Uterus (tissue), 3 donors: ENCODE measurements at regions not wholly inside any gene's neighbourhood (a gene's known extent, or its start where the extent isn't known, plus 50 kb on each side); places are given as distances from the start of the nearest gene placed in this dataset.

Experiments
- DNase-seq, 2 donors: peaks; one replicate each; pipeline ENCODE4 v3.0.0-alpha.2; 2019 to 2020
- H3K27ac ChIP-seq, 2 donors: fragments of 200-600 bp; sonication (generic); 1 replicate in 1 of 2; 2 replicates in 1 of 2; pipeline ENCODE4 v1.5.1; 2016 to 2018
- H3K27me3 ChIP-seq, 2 donors: fragments of 200-600 bp; sonication (generic); one replicate each; pipeline ENCODE4 v1.5.1; 2018 to 2019; ENCODE audit warnings: control low read depth in 1 of 2
- H3K36me3 ChIP-seq, 2 donors: fragments of 200-600 bp; sonication (generic); one replicate each; pipeline ENCODE4 v1.5.1; 2019; ENCODE audit warnings: control low read depth in 1 of 2
- H3K4me1 ChIP-seq, 2 donors: fragments of 200-600 bp; sonication (generic); one replicate each; pipeline ENCODE4 v1.5.1; 2018 to 2019; ENCODE audit warnings: control low read depth in 1 of 2
- H3K4me3 ChIP-seq, 2 donors: fragments of 200-600 bp; sonication (generic); 1 replicate in 1 of 2; 2 replicates in 1 of 2; pipeline ENCODE4 v1.5.1; 2018 to 2019; ENCODE audit warnings: mild to moderate bottlenecking in 1 of 2
- H3K9me3 ChIP-seq, 2 donors: fragments of 200-600 bp; sonication (generic); one replicate each; pipeline ENCODE4 v1.5.1; 2019; ENCODE audit warnings: control low read depth in 1 of 2
- CTCF ChIP-seq, 4 experiments: fragments of 200-600 bp in 2 of 4; fragments of 450-650 bp in 2 of 4; sonication (generic) in 2 of 4; IDR thresholded peaks; one replicate each; pipeline ENCODE4 v1.5.1; 2016 to 2019; ENCODE audit warnings: antibody characterized with exemption in 4 of 4, mild to moderate bottlenecking in 2 of 4, moderate library complexity in 1 of 4
- POLR2A ChIP-seq, 2 donors: fragments of 450-650 bp; IDR thresholded peaks; one replicate each; pipeline ENCODE4 v1.6.1; 2016; ENCODE audit warnings: antibody characterized with exemption in 2 of 2, mild to moderate bottlenecking in 1 of 2, moderate library complexity in 1 of 2
- intact Hi-C: fragments of 100-400 bp; cut with DNase I; formaldehyde crosslinking; loops from one replicate; pipeline ENCODE4 v1.15.1; 2023; ENCODE audit warnings: low total_unique reads
- donor health status: DM: yes; HTN: yes; CAD: no.

- Histone ChIP-seq H3K27ac (no peak overlapping the region), H3K4me3 (no peak overlapping the region), H3K9me3 (no peaks in the 10 kb centered on the region), H3K4me1 (no peaks in the 10 kb centered on the region), H3K27me3 (no peaks in the 10 kb centered on the region), H3K36me3 (no peaks in the 10 kb centered on the region)
- intact Hi-C loops, result no loop called here
- no peak for DNase-seq
- no peak for TF ChIP-seq POLR2A (IDR thresholded peaks at IDR 0.05)
- TF ChIP-seq CTCF (IDR thresholded peaks at IDR 0.05), result no peak
Measured at GRCh38 chr2:129702416-129703176, 276.9 kb upstream of the RAB6C start.

- Histone ChIP-seq H3K27ac (no peak overlapping the region), H3K4me1 (no peaks in the 10 kb centered on the region), H3K9me3 (no peaks in the 10 kb centered on the region), H3K36me3 (no peaks in the 10 kb centered on the region), H3K27me3 (no peaks in the 10 kb centered on the region), H3K4me3 (no peak overlapping the region)
- intact Hi-C loops, result no loop called here
- TF ChIP-seq POLR2A (IDR thresholded peaks at IDR 0.05) (no peak), CTCF (IDR thresholded peaks at IDR 0.05) (no peak)
- no peak for DNase-seq
Measured at GRCh38 chr2:129705085-129705484, 274.4 kb upstream of the RAB6C start.

- Histone ChIP-seq H3K4me3 (no peak overlapping the region), H3K9me3 (no peaks in the 10 kb centered on the region), H3K36me3 (no peaks in the 10 kb centered on the region), H3K4me1 (no peaks in the 10 kb centered on the region), H3K27ac (no peak overlapping the region), H3K27me3 (no peaks in the 10 kb centered on the region)
- intact Hi-C loops, result no loop called here
- no peak for DNase-seq
- TF ChIP-seq CTCF (IDR thresholded peaks at IDR 0.05), result no peak
- TF ChIP-seq POLR2A (IDR thresholded peaks at IDR 0.05), result no peak
Measured at GRCh38 chr2:129707800-129708199, 271.7 kb upstream of the RAB6C start.

GRCh38 chr2:129708221-129708967 lies 271.1 kb upstream of the RAB6C start:
- Histone ChIP-seq H3K36me3 (no peaks in the 10 kb centered on the region), H3K4me3 (no peak overlapping the region), H3K27ac (no peak overlapping the region), H3K27me3 (no peaks in the 10 kb centered on the region), H3K9me3 (no peaks in the 10 kb centered on the region), H3K4me1 (no peaks in the 10 kb centered on the region)
- TF ChIP-seq POLR2A (IDR thresholded peaks at IDR 0.05) (no peak), CTCF (IDR thresholded peaks at IDR 0.05) (no peak)
- DNase-seq, result no peak
- intact Hi-C loops, result no loop called here
